DOHH2 (cell line): ENCODE measurements at regions not wholly inside any gene's neighbourhood (a gene's known extent, or its start where the extent isn't known, plus 50 kb on each side); places are given as distances from the start of the nearest gene placed in this dataset.

Source experiments
- H3F3A ChIP-seq: fragments of 200-600 bp; sonication (generic), shearing (Covaris generic); 2 replicates; pipeline ENCODE4 v1.6.0; 2016; ENCODE audit warnings: antibody characterized with exemption, mild to moderate bottlenecking; ENCODE audit not compliant: control insufficient read depth, insufficient read depth
- H3K27ac ChIP-seq: fragments of 200-600 bp; sonication (generic); 2 replicates; pipeline ENCODE4 v1.5.1; 2014; ENCODE audit warnings: low read depth, mild to moderate bottlenecking, low read length, moderate library complexity
- H3K27me3 ChIP-seq: fragments of 200-600 bp; sonication (generic); 2 replicates; pipeline ENCODE4 v1.6.1; 2014; ENCODE audit warnings: mild to moderate bottlenecking, low read length, mixed read lengths; ENCODE audit not compliant: control insufficient read depth
- H3K36me3 ChIP-seq: fragments of 200-600 bp; sonication (generic); 2 replicates; pipeline ENCODE4 v1.6.1; 2014; ENCODE audit warnings: mild to moderate bottlenecking, low read length, moderate library complexity, mixed read lengths; ENCODE audit not compliant: control insufficient read depth
- H3K4me1 ChIP-seq: fragments of 200-600 bp; sonication (generic); 2 replicates; pipeline ENCODE4 v1.6.1; 2014; ENCODE audit warnings: mild to moderate bottlenecking, low read length, mixed read lengths; ENCODE audit not compliant: control insufficient read depth
- H3K4me2 ChIP-seq: fragments of 200-600 bp; sonication (generic); 2 replicates; pipeline ENCODE4 v1.6.0; 2014; ENCODE audit warnings: mild to moderate bottlenecking, low read length, moderate library complexity
- H3K4me3 ChIP-seq: fragments of 200-600 bp; sonication (generic); 2 replicates; pipeline ENCODE4 v1.5.1; 2014; ENCODE audit warnings: mild to moderate bottlenecking, low read length, mixed read lengths
- H3K79me2 ChIP-seq: fragments of 200-600 bp; sonication (generic); 2 replicates; pipeline ENCODE4 v1.6.1; 2014; ENCODE audit warnings: mild to moderate bottlenecking, low read length, mixed read lengths; ENCODE audit not compliant: control insufficient read depth
- H3K9me2 ChIP-seq: fragments of 200-600 bp; sonication (generic); replicated peaks from 2 replicates; pipeline ENCODE4 v1.6.1; 2014; ENCODE audit warnings: mild to moderate bottlenecking, low read length, mixed read lengths; ENCODE audit not compliant: control insufficient read depth
- H3K9me3 ChIP-seq: fragments of 200-600 bp; sonication (generic); 2 replicates; pipeline ENCODE4 v1.6.1; 2014; ENCODE audit warnings: antibody characterized with exemption, low read length, mixed read lengths; ENCODE audit not compliant: control insufficient read depth, insufficient read depth
- H4K20me1 ChIP-seq: fragments of 200-600 bp; sonication (generic); 2 replicates; pipeline ENCODE4 v1.6.0; 2014; ENCODE audit warnings: low read depth, mild to moderate bottlenecking, antibody characterized with exemption, low read length, moderate library complexity; ENCODE audit not compliant: control insufficient read depth, insufficient read depth
- EZH2phosphoT487 ChIP-seq: fragments of 200-600 bp; sonication (generic); IDR thresholded peaks from 2 replicates; pipeline ENCODE4 v1.6.1; 2017; ENCODE audit warnings: borderline replicate concordance, mild to moderate bottlenecking, antibody characterized with exemption, low read length, moderate library complexity, mixed read lengths
- TF ChIP-seq, protein P1 (sequence below): fragments of 200-600 bp; sonication (generic); IDR thresholded peaks from one replicate; pipeline ENCODE4 v1.5.1; 2014; ENCODE audit warnings: antibody characterized with exemption, mild to moderate bottlenecking, low read depth, low read length; ENCODE audit not compliant: poor library complexity, severe bottlenecking

DNA sequence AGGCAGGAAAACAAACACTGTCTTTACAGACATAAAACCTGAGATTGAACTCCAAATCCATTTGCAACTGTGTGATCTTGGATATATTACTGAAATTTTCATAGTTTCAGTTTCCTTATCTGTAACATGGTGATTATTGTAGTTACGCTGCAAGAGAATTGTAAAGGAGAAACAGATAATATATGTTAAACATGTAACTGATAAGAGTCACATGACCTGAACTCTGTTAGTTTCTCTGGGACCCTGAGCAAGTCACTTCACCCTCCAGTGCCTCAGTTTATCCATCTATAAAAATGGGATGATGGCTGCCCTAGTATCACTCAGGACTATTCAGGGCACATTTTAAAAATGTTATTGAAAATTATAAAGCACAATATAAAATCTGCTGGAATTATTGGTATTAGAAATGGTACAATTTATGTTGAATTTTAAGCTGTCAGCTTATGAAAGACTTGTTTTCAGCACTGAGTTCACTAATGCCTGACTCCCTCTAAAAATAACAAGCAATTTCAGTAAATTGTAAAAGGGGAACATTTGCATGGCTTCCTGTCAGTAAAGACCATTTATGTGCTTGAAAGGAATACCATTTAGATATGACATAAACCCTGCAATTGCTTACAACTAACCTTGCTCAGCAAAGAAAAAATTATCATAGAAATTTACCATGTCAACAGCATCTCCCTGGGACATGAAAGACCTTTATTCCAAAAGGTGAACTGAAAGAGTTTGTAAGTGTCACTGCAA, 393.5 kb downstream of the RAD51AP2 start:
- H3F3A ChIP-seq, result no peaks in the 10 kb centered on the region
- H3K27me3 ChIP-seq, result no peaks in the 10 kb centered on the region
- peak overlapping the region; percentile 57 for H3K4me3 ChIP-seq
- H3K4me1 ChIP-seq, result peaks cover 39% of the 10 kb centered on the region
- TF ChIP-seq EZH2phosphoT487, result no peak
- TF ChIP-seq, protein P1, sequence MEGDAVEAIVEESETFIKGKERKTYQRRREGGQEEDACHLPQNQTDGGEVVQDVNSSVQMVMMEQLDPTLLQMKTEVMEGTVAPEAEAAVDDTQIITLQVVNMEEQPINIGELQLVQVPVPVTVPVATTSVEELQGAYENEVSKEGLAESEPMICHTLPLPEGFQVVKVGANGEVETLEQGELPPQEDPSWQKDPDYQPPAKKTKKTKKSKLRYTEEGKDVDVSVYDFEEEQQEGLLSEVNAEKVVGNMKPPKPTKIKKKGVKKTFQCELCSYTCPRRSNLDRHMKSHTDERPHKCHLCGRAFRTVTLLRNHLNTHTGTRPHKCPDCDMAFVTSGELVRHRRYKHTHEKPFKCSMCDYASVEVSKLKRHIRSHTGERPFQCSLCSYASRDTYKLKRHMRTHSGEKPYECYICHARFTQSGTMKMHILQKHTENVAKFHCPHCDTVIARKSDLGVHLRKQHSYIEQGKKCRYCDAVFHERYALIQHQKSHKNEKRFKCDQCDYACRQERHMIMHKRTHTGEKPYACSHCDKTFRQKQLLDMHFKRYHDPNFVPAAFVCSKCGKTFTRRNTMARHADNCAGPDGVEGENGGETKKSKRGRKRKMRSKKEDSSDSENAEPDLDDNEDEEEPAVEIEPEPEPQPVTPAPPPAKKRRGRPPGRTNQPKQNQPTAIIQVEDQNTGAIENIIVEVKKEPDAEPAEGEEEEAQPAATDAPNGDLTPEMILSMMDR, result no peak
- H3K27ac ChIP-seq, result peak overlapping the region; percentile 17; the same call in 1 of the 2 replicates
- H3K4me2 ChIP-seq, result peak overlapping the region; percentile 67
- no peaks in the 10 kb centered on the region for H3K36me3 ChIP-seq
- H3K9me2 ChIP-seq, result no peaks in the 10 kb centered on the region
- H3K9me3 ChIP-seq, result no peaks in the 10 kb centered on the region
- no peaks in the 10 kb centered on the region for H3K79me2 ChIP-seq
- no peaks in the 10 kb centered on the region for H4K20me1 ChIP-seq

DNA sequence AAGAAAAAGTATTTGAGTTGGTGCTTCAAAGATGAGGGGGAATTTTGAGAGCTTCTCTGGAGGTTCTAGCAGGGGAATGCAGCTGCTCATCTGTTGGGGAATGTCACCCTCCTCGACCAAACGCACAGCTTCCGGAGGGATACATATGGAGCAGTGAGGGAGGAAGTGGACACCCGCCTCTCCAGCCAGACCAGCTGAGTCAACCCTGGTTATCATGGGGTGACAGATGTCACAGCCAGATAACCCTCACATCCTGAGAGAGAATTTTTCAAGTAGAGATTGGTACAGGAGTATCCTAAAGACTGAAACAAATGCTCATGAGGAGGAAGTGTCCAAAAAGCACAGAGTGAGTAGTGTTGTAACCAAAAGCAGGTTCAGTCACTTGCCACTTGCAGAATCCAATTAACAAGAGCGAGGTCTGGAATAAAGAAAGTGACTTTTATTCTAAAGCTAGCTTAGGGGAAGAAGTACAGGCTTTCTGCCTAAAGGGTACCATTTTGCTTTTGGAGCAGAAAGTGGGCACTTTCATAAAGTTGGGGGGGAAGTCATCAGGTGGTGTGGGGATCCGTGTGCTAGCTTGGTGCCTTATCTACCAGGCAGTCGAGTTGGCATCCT, 395.2 kb downstream of the RAD51AP2 start:
- TF ChIP-seq EZH2phosphoT487, result no peak
- TF ChIP-seq, protein P1, result no peak
- Histone ChIP-seq H3K27ac (no peak overlapping the region), H3K36me3 (no peaks in the 10 kb centered on the region), H3K79me2 (no peaks in the 10 kb centered on the region), H3F3A (no peaks in the 10 kb centered on the region), H3K4me2 (no peak overlapping the region), H3K4me3 (no peak overlapping the region), H3K9me3 (no peaks in the 10 kb centered on the region), H3K9me2 (no peaks in the 10 kb centered on the region), H3K27me3 (no peaks in the 10 kb centered on the region), H3K4me1 (peaks cover 39% of the 10 kb centered on the region), H4K20me1 (no peaks in the 10 kb centered on the region)

DNA sequence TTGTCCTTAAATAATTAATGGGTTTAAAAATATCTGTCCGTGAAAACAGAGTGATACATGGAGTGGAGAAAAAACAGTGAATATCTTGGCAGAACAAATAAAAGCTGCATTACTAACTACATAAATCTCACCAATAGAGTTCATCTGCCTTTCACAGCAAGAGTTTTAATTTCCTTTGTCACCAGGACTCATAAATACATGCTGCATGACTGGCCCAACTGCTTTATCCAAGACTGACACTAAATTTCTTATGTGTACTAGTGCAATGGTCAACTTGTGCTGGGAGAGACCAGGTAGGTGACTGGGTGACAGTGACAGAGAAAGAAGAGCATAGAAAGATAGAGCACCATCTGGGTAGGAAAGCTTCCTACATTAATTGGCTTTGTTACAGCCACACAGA, 402.8 kb downstream of the RAD51AP2 start:
- Histone ChIP-seq H3K27ac (no peak overlapping the region), H3K9me2 (no peaks in the 10 kb centered on the region), H3K79me2 (no peaks in the 10 kb centered on the region), H3F3A (no peaks in the 10 kb centered on the region), H3K4me2 (no peak overlapping the region), H3K36me3 (no peaks in the 10 kb centered on the region), H4K20me1 (no peaks in the 10 kb centered on the region), H3K4me3 (no peak overlapping the region), H3K9me3 (no peaks in the 10 kb centered on the region), H3K27me3 (no peaks in the 10 kb centered on the region), H3K4me1 (no peaks in the 10 kb centered on the region)
- TF ChIP-seq, protein P1, result no peak
- TF ChIP-seq EZH2phosphoT487, result no peak
